ENCODE measurements at regions not wholly inside any gene's neighbourhood (a gene's known extent, or its start where the extent isn't known, plus 50 kb on each side); places are given as distances from the start of the nearest gene placed in this dataset.

DNA sequence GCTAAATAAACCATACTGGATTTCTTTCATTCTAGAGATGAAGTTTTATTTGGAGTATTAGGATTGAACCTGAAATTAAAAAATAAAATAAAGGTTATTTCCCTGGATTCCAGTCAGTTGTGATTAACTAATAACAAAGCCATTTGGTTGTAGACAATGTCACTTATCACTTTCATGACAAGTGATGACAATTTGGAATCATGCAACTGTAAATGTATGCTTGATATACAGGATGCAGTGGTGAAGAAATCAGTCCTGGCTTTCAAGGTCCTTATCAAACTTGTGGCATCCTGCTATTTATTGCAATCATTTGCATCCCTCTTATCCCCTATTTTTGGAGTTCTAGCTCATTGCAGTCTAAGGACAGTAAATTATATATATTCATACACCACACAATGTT, 425.2 kb downstream of the CHL1 start:
- DNase-seq, result no peak
- H3K9me3 ChIP-seq (ENCODE audit: severe bottlenecking), result no peaks in the 10 kb centered on the region
- no peak overlapping the region for H3K4me3 ChIP-seq (ENCODE audit: low read depth, low read length)
- no peak overlapping the region for H3K27ac ChIP-seq
- no peaks in the 10 kb centered on the region for H3K36me3 ChIP-seq
- TF ChIP-seq, protein P1, sequence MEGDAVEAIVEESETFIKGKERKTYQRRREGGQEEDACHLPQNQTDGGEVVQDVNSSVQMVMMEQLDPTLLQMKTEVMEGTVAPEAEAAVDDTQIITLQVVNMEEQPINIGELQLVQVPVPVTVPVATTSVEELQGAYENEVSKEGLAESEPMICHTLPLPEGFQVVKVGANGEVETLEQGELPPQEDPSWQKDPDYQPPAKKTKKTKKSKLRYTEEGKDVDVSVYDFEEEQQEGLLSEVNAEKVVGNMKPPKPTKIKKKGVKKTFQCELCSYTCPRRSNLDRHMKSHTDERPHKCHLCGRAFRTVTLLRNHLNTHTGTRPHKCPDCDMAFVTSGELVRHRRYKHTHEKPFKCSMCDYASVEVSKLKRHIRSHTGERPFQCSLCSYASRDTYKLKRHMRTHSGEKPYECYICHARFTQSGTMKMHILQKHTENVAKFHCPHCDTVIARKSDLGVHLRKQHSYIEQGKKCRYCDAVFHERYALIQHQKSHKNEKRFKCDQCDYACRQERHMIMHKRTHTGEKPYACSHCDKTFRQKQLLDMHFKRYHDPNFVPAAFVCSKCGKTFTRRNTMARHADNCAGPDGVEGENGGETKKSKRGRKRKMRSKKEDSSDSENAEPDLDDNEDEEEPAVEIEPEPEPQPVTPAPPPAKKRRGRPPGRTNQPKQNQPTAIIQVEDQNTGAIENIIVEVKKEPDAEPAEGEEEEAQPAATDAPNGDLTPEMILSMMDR (IDR thresholded peaks at IDR 0.05; ENCODE audit: low read depth, low read length), result no peak
- no peaks in the 10 kb centered on the region for H3K27me3 ChIP-seq (ENCODE audit: insufficient read depth, low read depth, severe bottlenecking)

DNA sequence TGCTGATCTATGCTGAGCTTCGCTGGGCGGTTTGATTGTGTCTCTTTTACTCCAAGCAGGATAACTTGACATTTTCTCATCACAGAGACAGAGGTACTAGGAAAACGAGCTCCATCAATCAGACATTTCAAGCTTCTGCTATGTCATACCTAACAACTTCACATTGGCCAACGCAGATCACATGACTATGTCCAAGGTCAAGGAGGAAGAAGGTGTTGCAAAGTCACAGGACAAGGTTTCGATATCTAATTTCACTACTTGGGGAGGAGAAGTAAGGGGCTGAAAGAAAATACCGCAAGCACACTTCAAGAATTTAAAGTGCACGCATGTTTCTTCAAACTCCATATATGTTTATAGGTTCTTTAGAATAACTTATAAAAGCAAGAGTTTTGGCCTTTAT, 425.8 kb downstream of the CHL1 start:
- TF ChIP-seq, protein P1 (IDR thresholded peaks at IDR 0.05; ENCODE audit: low read depth, low read length), result no peak
- H3K9me3 ChIP-seq (ENCODE audit: severe bottlenecking), result no peaks in the 10 kb centered on the region
- H3K36me3 ChIP-seq, result no peaks in the 10 kb centered on the region
- H3K27me3 ChIP-seq (ENCODE audit: insufficient read depth, low read depth, severe bottlenecking), result no peaks in the 10 kb centered on the region
- H3K27ac ChIP-seq, result no peak overlapping the region
- no peak overlapping the region for H3K4me3 ChIP-seq (ENCODE audit: low read depth, low read length)
- no peak for DNase-seq

DNA sequence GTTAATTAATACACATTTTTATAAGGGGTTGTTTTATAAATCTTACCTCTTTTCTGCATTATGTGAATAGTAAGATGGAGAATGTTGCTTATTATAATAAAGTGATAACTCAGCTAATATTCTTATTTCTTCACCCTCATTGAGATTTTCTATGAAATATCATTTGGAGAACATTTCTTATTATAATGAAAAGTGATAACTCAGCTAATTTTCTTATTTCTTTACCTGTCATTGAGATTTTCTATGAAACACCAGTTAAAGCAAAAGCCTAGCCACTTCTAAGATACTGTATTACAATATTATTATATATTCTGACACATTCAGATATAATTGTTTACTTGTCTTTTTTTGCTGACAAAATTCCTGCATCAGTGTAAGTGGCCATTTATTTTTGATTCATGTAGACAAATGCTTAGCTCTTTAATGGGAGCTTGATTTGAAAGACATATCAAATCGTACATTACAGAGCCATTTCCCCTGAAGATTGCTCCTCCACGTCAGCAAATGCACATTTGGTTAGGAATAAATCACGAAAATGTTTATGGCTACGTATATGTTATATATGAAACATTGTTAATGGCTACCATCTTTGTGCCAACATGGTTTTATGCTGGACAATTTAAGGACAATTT, 427.5 kb downstream of the CHL1 start:
- Histone ChIP-seq H3K9me3 (ENCODE audit: severe bottlenecking) (no peaks in the 10 kb centered on the region), H3K27me3 (ENCODE audit: insufficient read depth, low read depth, severe bottlenecking) (no peaks in the 10 kb centered on the region), H3K36me3 (no peaks in the 10 kb centered on the region), H3K4me3 (ENCODE audit: low read depth, low read length) (no peak overlapping the region), H3K27ac (no peak overlapping the region)
- DNase-seq, result no peak
- TF ChIP-seq, protein P1 (IDR thresholded peaks at IDR 0.05; ENCODE audit: low read depth, low read length), result no peak

DNA sequence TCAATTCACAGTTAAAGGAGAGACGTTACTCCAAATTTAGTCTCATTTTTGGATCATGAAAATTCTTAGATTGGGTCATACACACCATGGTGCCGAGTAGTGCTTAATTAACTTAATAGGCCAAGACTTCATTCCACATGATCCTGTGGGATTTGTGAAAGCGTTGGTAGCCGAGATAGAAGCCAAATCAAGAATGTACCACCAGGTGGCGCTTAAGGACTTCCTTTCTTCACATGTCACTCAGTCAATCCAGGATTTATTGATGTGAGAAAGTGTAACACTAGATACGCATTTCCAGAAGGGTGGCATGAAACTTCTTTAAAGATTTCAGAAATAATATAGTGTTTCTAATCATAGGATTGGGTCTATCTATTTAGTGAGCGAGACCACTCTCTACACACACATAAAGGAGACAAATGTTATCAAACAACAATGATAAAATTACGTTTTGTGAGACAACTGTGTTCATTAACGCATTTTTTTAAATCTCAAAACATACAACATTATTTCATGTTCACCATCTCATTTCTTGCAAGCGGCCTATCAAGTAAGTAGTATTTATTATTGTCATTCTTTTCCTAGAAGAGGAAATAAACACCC, 436.1 kb downstream of the CHL1 start:
- no peaks in the 10 kb centered on the region for H3K27me3 ChIP-seq (ENCODE audit: insufficient read depth, low read depth, severe bottlenecking)
- no peaks in the 10 kb centered on the region for H3K36me3 ChIP-seq
- DNase-seq, result peak; percentile 78
- H3K4me3 ChIP-seq (ENCODE audit: low read depth, low read length), result no peak overlapping the region
- no peak overlapping the region for H3K27ac ChIP-seq
- TF ChIP-seq, protein P1 (IDR thresholded peaks at IDR 0.05; ENCODE audit: low read depth, low read length), result peak; percentile 63
- no peaks in the 10 kb centered on the region for H3K9me3 ChIP-seq (ENCODE audit: severe bottlenecking)

DNA sequence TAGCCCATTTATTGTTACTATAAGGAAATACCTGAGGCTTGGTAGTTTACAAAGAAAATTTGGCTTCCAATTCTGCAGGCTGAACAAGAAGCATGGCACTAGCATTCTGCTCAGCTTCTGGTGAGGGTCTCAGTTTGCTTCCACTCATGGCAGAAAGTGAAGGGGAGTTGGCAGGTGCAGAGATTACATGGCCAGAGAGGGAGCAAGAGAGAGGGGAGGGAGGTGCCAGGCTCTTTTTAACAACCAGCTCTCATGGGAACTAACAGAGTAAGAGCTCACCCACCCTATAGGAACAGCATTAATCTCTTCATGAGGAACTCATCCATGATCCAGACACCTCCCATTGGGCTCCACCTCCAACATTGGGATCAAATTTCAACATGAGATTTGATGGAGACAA, 437.9 kb downstream of the CHL1 start:
- no peaks in the 10 kb centered on the region for H3K36me3 ChIP-seq
- no peaks in the 10 kb centered on the region for H3K27me3 ChIP-seq (ENCODE audit: insufficient read depth, low read depth, severe bottlenecking)
- TF ChIP-seq, protein P1 (IDR thresholded peaks at IDR 0.05; ENCODE audit: low read depth, low read length), result no peak
- no peaks in the 10 kb centered on the region for H3K9me3 ChIP-seq (ENCODE audit: severe bottlenecking)
- H3K4me3 ChIP-seq (ENCODE audit: low read depth, low read length), result no peak overlapping the region
- no peak for DNase-seq
- no peak overlapping the region for H3K27ac ChIP-seq

DNA sequence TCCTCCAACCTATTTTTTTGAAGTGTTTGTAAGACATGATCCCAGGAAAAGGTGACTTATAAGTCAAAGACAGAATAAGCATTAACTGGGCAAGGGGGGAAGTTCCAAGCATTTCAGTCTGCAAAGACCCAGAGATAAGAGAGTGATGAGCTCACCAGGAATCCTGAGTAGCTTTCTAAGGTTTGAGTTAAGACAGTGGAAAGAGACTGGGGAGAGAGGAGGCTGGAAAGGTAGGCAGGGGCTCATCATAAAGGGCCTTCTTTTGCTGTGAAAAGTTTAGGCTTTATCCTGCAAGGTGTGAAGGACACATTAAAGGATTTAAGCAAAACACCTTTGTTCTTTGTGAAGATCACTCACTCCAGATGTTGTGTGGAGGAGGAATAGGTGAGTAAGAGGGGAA, 438.8 kb downstream of the CHL1 start:
- H3K36me3 ChIP-seq, result no peaks in the 10 kb centered on the region
- no peaks in the 10 kb centered on the region for H3K9me3 ChIP-seq (ENCODE audit: severe bottlenecking)
- no peak overlapping the region for H3K27ac ChIP-seq
- TF ChIP-seq, protein P1 (IDR thresholded peaks at IDR 0.05; ENCODE audit: low read depth, low read length), result no peak
- no peaks in the 10 kb centered on the region for H3K27me3 ChIP-seq (ENCODE audit: insufficient read depth, low read depth, severe bottlenecking)
- H3K4me3 ChIP-seq (ENCODE audit: low read depth, low read length), result no peak overlapping the region
- DNase-seq, result no peak
